Esophagus muscularis mucosa (tissue), 4 donors: ENCODE measurements at regions not wholly inside any gene's neighbourhood (a gene's known extent, or its start where the extent isn't known, plus 50 kb on each side); places are given as distances from the start of the nearest gene placed in this dataset.

Source experiments
- EP300 ChIP-seq: sonication (generic); formaldehyde crosslinking; IDR thresholded peaks from one replicate; pipeline ENCODE4 v1.6.1; 2017; ENCODE audit warnings: antibody characterized with exemption
- POLR2AphosphoS5 ChIP-seq, 2 donors: sonication (generic); formaldehyde crosslinking; IDR thresholded peaks; one replicate each; pipeline ENCODE4 v1.6.1; 2017; ENCODE audit warnings: antibody characterized with exemption in 2 of 2
- TF ChIP-seq, protein P1 (sequence below), 3 experiments: fragments of 200-600 bp in 2 of 3; fragments of 450-650 bp in 1 of 3; sonication (generic) in 2 of 3; IDR thresholded peaks; one replicate each; pipeline ENCODE4 v1.5.1; 2017 to 2019; ENCODE audit warnings: antibody characterized with exemption in 3 of 3, mild to moderate bottlenecking in 2 of 3, moderate library complexity in 1 of 3

GRCh38 chr10:33412241-33412640, 77.8 kb upstream of the NRP1 start:
- TF ChIP-seq POLR2AphosphoS5 (IDR thresholded peaks at IDR 0.05) (no peak), EP300 (no peak)
- TF ChIP-seq, protein P1, sequence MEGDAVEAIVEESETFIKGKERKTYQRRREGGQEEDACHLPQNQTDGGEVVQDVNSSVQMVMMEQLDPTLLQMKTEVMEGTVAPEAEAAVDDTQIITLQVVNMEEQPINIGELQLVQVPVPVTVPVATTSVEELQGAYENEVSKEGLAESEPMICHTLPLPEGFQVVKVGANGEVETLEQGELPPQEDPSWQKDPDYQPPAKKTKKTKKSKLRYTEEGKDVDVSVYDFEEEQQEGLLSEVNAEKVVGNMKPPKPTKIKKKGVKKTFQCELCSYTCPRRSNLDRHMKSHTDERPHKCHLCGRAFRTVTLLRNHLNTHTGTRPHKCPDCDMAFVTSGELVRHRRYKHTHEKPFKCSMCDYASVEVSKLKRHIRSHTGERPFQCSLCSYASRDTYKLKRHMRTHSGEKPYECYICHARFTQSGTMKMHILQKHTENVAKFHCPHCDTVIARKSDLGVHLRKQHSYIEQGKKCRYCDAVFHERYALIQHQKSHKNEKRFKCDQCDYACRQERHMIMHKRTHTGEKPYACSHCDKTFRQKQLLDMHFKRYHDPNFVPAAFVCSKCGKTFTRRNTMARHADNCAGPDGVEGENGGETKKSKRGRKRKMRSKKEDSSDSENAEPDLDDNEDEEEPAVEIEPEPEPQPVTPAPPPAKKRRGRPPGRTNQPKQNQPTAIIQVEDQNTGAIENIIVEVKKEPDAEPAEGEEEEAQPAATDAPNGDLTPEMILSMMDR (IDR thresholded peaks at IDR 0.05): no peak
